ENCODE measurements at regions not wholly inside any gene's neighbourhood (a gene's known extent, or its start where the extent isn't known, plus 50 kb on each side); places are given as distances from the start of the nearest gene placed in this dataset.

DNA sequence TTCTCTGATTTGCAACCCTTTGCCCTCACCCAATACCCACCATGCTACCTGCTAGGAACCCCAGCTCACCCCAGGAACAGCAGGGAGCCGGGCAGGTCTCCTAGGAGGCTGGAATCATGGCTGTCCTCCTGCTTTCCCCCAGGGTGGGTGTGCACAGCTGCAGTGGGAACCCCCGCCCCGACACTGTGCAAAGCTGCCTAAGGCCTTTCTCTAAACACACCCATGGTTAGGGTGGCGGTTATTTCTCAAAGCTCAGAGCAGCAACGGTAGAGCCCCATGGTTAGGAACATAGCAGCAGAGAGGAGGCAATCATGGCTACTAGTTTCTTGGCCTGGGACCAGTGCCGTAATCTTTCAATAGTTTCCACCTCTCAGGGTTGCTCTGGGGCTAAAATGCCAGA, 52.2 kb downstream of the ABCC12 start:
- TF ChIP-seq POLR2A (IDR thresholded peaks at IDR 0.05; ENCODE audit: low read depth, low read length), result no peak
- no peak for TF ChIP-seq POLR2AphosphoS5 (IDR thresholded peaks at IDR 0.05; ENCODE audit: low read depth, low read length)
